ENCODE measurements at regions not wholly inside any gene's neighbourhood (a gene's known extent, or its start where the extent isn't known, plus 50 kb on each side); places are given as distances from the start of the nearest gene placed in this dataset.
"Not testable (repeated sequence)": the region's sequence is repeated elsewhere in the genome, so short reads cannot be mapped to it uniquely, and the experiment has no call there.

- 53 to 61% methylated on average over 3 of the region's 3 CpGs for WGBS, 2 donors
- no peaks in the 10 kb centered on the region for H3K27me3 ChIP-seq (ENCODE audit: control insufficient read depth in 1 of 2, insufficient read depth in 2 of 2, low read length in 1 of 2)
- DNase-seq (no peak), ATAC-seq (ENCODE audit: low FRiP score) (no peak)
- no peaks in the 10 kb centered on the region for H3K36me3 ChIP-seq (ENCODE audit: control insufficient read depth in 1 of 2, insufficient read depth in 2 of 2, low read length in 1 of 2)
- no peak overlapping the region for H3K27ac ChIP-seq (ENCODE audit: low read depth in 1 of 2, low read length in 2 of 2)
- no peak overlapping the region for H3K4me3 ChIP-seq (ENCODE audit: low read length in 2 of 2)
- intact Hi-C loops (cut with DNase I), result no loop called here
- H3K9me3 ChIP-seq (ENCODE audit: control insufficient read depth, low read length), result no peaks in the 10 kb centered on the region
- H3K4me1 ChIP-seq (ENCODE audit: control insufficient read depth in 1 of 2, insufficient read depth in 2 of 2, low read length in 2 of 2), result no peaks in the 10 kb centered on the region
Observed at GRCh38 chr14:106509807-106510206, 983.4 kb downstream of the TMEM121 start.

GRCh38 chr14:106511006-106511799 lies 984.8 kb downstream of the TMEM121 start:
- H3K4me1 ChIP-seq (ENCODE audit: control insufficient read depth in 1 of 2, insufficient read depth in 2 of 2, low read length in 2 of 2), result no peaks in the 10 kb centered on the region
- no peak overlapping the region for H3K27ac ChIP-seq (ENCODE audit: low read depth in 1 of 2, low read length in 2 of 2)
- H3K9me3 ChIP-seq (ENCODE audit: control insufficient read depth, low read length), result no peaks in the 10 kb centered on the region
- ATAC-seq (ENCODE audit: low FRiP score) (no peak), DNase-seq (no peak)
- H3K4me3 ChIP-seq (ENCODE audit: low read length in 2 of 2), result no peak overlapping the region
- intact Hi-C loops (cut with DNase I), result no loop called here
- no peaks in the 10 kb centered on the region for H3K27me3 ChIP-seq (ENCODE audit: control insufficient read depth in 1 of 2, insufficient read depth in 2 of 2, low read length in 1 of 2)
- H3K36me3 ChIP-seq (ENCODE audit: control insufficient read depth in 1 of 2, insufficient read depth in 2 of 2, low read length in 1 of 2), result no peaks in the 10 kb centered on the region
- whole genome bisulfite sequencing, 2 donors, result 59 to 69% methylated on average over 9 of the region's 9 CpGs

DNA sequence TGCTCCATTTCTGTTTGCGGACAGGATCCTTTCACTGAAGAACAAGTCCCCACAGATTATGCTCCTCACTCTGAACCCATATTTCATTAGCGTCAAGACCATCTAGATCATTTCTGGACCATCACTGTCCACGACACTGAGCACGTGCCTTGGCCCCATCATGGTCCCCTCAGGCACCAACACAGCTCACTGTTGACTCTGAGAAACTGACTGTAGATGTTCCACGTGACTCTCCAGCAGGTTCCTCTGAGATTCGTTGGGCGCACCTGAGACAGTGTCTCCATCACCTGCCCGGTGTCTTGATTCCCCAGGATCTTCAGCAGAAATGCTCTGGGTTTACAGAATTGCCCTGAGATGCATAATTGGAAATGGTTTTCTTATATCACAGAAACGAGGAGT lies 985.4 kb downstream of the TMEM121 start:
- Histone ChIP-seq H3K27ac (ENCODE audit: low read depth in 1 of 2, low read length in 2 of 2) (no peak overlapping the region), H3K36me3 (ENCODE audit: control insufficient read depth in 1 of 2, insufficient read depth in 2 of 2, low read length in 1 of 2) (no peaks in the 10 kb centered on the region), H3K4me3 (ENCODE audit: low read length in 2 of 2) (no peak overlapping the region), H3K4me1 (ENCODE audit: control insufficient read depth in 1 of 2, insufficient read depth in 2 of 2, low read length in 2 of 2) (no peaks in the 10 kb centered on the region), H3K27me3 (ENCODE audit: control insufficient read depth in 1 of 2, insufficient read depth in 2 of 2, low read length in 1 of 2) (no peaks in the 10 kb centered on the region), H3K9me3 (ENCODE audit: control insufficient read depth, low read length) (no peaks in the 10 kb centered on the region)
- no peak for ATAC-seq (ENCODE audit: low FRiP score)
- intact Hi-C loops (cut with DNase I), result no loop called here
- 66 to 69% methylated on average over 9 of the region's 9 CpGs for WGBS, 2 donors
- DNase-seq, result no peak

- DNase-seq (no peak), ATAC-seq (ENCODE audit: low FRiP score) (no peak)
- H3K9me3 ChIP-seq (ENCODE audit: control insufficient read depth, low read length), result no peaks in the 10 kb centered on the region
- intact Hi-C loops (cut with DNase I), result no loop called here
- no peak overlapping the region for H3K4me3 ChIP-seq (ENCODE audit: low read length in 2 of 2)
- H3K27me3 ChIP-seq (ENCODE audit: control insufficient read depth in 1 of 2, insufficient read depth in 2 of 2, low read length in 1 of 2), result no peaks in the 10 kb centered on the region
- H3K36me3 ChIP-seq (ENCODE audit: control insufficient read depth in 1 of 2, insufficient read depth in 2 of 2, low read length in 1 of 2), result no peaks in the 10 kb centered on the region
- H3K4me1 ChIP-seq (ENCODE audit: control insufficient read depth in 1 of 2, insufficient read depth in 2 of 2, low read length in 2 of 2), result no peaks in the 10 kb centered on the region
- no peak overlapping the region for H3K27ac ChIP-seq (ENCODE audit: low read depth in 1 of 2, low read length in 2 of 2)
- WGBS, 2 donors, result 39 to 64% methylated on average over 3 of the region's 3 CpGs
Observed at GRCh38 chr14:106513302-106513701, 986.9 kb downstream of the TMEM121 start.

GRCh38 chr14:106518054-106518943 lies 991.9 kb downstream of the TMEM121 start:
- no peak for ATAC-seq (ENCODE audit: low FRiP score)
- DNase-seq, result peak; percentile 70 to 80
- intact Hi-C loops (cut with DNase I), result no loop called here
- Histone ChIP-seq H3K4me3 (ENCODE audit: low read length in 2 of 2) (no peak overlapping the region), H3K36me3 (ENCODE audit: control insufficient read depth in 1 of 2, insufficient read depth in 2 of 2, low read length in 1 of 2) (no peaks in the 10 kb centered on the region), H3K9me3 (ENCODE audit: control insufficient read depth, low read length) (no peaks in the 10 kb centered on the region), H3K4me1 (ENCODE audit: control insufficient read depth in 1 of 2, insufficient read depth in 2 of 2, low read length in 2 of 2) (no peaks in the 10 kb centered on the region), H3K27ac (ENCODE audit: low read depth in 1 of 2, low read length in 2 of 2) (no peak overlapping the region), H3K27me3 (ENCODE audit: control insufficient read depth in 1 of 2, insufficient read depth in 2 of 2, low read length in 1 of 2) (no peaks in the 10 kb centered on the region)
- 51 to 52% methylated on average over 11 of the region's 11 CpGs for WGBS, 2 donors

- ATAC-seq (ENCODE audit: low FRiP score); H3K4me3 ChIP-seq (ENCODE audit: low read length in 2 of 2); H3K36me3 ChIP-seq (ENCODE audit: control insufficient read depth in 1 of 2, insufficient read depth in 2 of 2, low read length in 1 of 2); H3K27me3 ChIP-seq (ENCODE audit: control insufficient read depth in 1 of 2, insufficient read depth in 2 of 2, low read length in 1 of 2); DNase-seq; H3K27ac ChIP-seq (ENCODE audit: low read depth in 1 of 2, low read length in 2 of 2); H3K9me3 ChIP-seq (ENCODE audit: control insufficient read depth, low read length); H3K4me1 ChIP-seq (ENCODE audit: control insufficient read depth in 1 of 2, insufficient read depth in 2 of 2, low read length in 2 of 2); intact Hi-C loops (cut with DNase I): not testable (repeated sequence)
- 47 to 59% methylated on average over 1 of the region's 1 CpG for WGBS, 2 donors
Observed at GRCh38 chr14:106522118-106522517, 995.7 kb downstream of the TMEM121 start.

DNA sequence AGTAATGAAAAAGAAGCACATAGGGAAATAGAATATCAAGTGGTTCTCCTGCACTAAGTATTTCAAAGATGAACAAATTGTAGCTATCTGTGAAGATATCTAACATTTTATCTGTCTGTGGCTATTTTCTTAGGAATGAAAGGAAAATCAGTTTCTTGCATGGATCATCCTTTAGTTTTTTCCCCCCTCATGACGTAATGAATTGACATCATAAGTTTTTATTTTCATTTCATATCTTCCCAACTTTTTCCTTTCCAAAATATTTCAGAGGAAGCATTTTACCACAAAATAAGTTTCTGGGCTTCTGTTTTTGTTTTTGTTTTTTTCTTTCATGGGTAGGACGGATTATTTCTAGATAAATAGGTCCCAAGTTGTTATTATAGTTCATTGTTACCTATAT lies 996.6 kb downstream of the TMEM121 start:
- H3K4me3 ChIP-seq (ENCODE audit: low read length in 2 of 2), result no peak overlapping the region
- no peak overlapping the region for H3K27ac ChIP-seq (ENCODE audit: low read depth in 1 of 2, low read length in 2 of 2)
- H3K9me3 ChIP-seq (ENCODE audit: control insufficient read depth, low read length), result no peaks in the 10 kb centered on the region
- no peaks in the 10 kb centered on the region for H3K27me3 ChIP-seq (ENCODE audit: control insufficient read depth in 1 of 2, insufficient read depth in 2 of 2, low read length in 1 of 2)
- no peak for DNase-seq
- ATAC-seq (ENCODE audit: low FRiP score), result no peak
- intact Hi-C loops (cut with DNase I), result no loop called here
- H3K36me3 ChIP-seq (ENCODE audit: control insufficient read depth in 1 of 2, insufficient read depth in 2 of 2, low read length in 1 of 2), result no peaks in the 10 kb centered on the region
- no peaks in the 10 kb centered on the region for H3K4me1 ChIP-seq (ENCODE audit: control insufficient read depth in 1 of 2, insufficient read depth in 2 of 2, low read length in 2 of 2)
- 3 to 12% methylated on average over 2 of the region's 2 CpGs for WGBS, 2 donors

DNA sequence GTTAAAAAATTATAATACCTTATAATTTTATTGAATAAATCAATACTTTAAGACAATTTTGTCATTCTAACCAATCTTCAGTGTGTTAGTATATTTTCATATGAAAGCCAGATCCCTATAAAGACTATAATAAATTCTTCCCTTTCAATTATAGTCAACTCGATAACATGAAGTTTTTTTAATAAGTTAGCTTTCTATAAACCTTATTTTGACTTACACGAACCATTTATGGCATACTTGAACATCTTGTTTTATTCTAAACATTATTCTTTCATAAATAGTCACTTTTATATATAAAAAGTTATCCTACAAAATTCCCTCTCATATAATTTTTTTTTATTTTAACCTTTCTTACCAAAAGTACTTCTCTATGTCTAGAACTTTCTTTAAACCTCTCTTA lies 1002.3 kb downstream of the TMEM121 start:
- ATAC-seq (ENCODE audit: low FRiP score) (no peak), DNase-seq (no peak)
- Histone ChIP-seq H3K4me1 (ENCODE audit: control insufficient read depth in 1 of 2, insufficient read depth in 2 of 2, low read length in 2 of 2) (no peaks in the 10 kb centered on the region), H3K36me3 (ENCODE audit: control insufficient read depth in 1 of 2, insufficient read depth in 2 of 2, low read length in 1 of 2) (no peaks in the 10 kb centered on the region), H3K9me3 (ENCODE audit: control insufficient read depth, low read length) (no peaks in the 10 kb centered on the region), H3K27me3 (ENCODE audit: control insufficient read depth in 1 of 2, insufficient read depth in 2 of 2, low read length in 1 of 2) (no peaks in the 10 kb centered on the region), H3K27ac (ENCODE audit: low read depth in 1 of 2, low read length in 2 of 2) (no peak overlapping the region), H3K4me3 (ENCODE audit: low read length in 2 of 2) (no peak overlapping the region)
- intact Hi-C loops (cut with DNase I), result no loop called here
- 45 to 54% methylated on average over 2 of the region's 2 CpGs for WGBS, 2 donors

DNA sequence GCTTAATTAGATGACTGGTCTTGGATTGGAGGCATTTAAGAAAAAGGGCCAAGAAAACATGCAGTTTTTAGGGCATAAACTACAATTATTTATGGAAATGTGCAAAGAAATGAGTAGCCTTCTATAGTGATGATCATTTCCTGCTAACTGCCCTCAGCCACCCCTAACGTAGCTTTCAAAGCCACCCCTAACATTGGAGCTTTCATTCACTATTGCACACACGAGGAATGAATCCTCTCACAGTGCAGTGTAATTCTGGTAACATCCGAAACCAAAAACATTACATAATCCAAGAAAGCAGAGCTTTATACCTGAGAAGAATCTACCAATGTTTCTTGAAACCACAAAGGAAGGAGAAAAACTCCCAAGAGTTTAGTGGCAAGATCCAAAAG lies 1003.6 kb downstream of the TMEM121 start:
- Histone ChIP-seq H3K4me3 (ENCODE audit: low read length in 2 of 2) (no peak overlapping the region), H3K9me3 (ENCODE audit: control insufficient read depth, low read length) (no peaks in the 10 kb centered on the region), H3K27ac (ENCODE audit: low read depth in 1 of 2, low read length in 2 of 2) (no peak overlapping the region), H3K4me1 (ENCODE audit: control insufficient read depth in 1 of 2, insufficient read depth in 2 of 2, low read length in 2 of 2) (no peaks in the 10 kb centered on the region), H3K36me3 (ENCODE audit: control insufficient read depth in 1 of 2, insufficient read depth in 2 of 2, low read length in 1 of 2) (no peaks in the 10 kb centered on the region), H3K27me3 (ENCODE audit: control insufficient read depth in 1 of 2, insufficient read depth in 2 of 2, low read length in 1 of 2) (no peaks in the 10 kb centered on the region)
- WGBS, 2 donors, result 68 to 69% methylated on average over 3 of the region's 3 CpGs
- intact Hi-C loops (cut with DNase I), result no loop called here
- DNase-seq (no peak), ATAC-seq (ENCODE audit: low FRiP score) (no peak)
